ENCODE measurements at regions not wholly inside any gene's neighbourhood (a gene's known extent, or its start where the extent isn't known, plus 50 kb on each side); places are given as distances from the start of the nearest gene placed in this dataset.
A peak's percentile ranks its signal among the peaks of the same experiment; 100 is the strongest.
"Not testable (repeated sequence)": the region's sequence is repeated elsewhere in the genome, so short reads cannot be mapped to it uniquely, and the experiment has no call there.

GRCh38 chr5:43798740-43799139, 195.8 kb downstream of the NNT start:
- FAIRE-seq (no peak), DNase-seq (ENCODE audit: insufficient read length, low spot score) (no peak)

GRCh38 chr5:43791880-43792279, 188.9 kb downstream of the NNT start:
- FAIRE-seq; DNase-seq (ENCODE audit: insufficient read length, low spot score): not testable (repeated sequence)

More at GRCh38 chr5:43798740-43799139, 195.8 kb downstream of the NNT start:
- no peak for TF ChIP-seq POLR2A (IDR thresholded peaks at IDR 0.05; ENCODE audit: low read depth, low read length)

- FAIRE-seq (no peak), DNase-seq (ENCODE audit: insufficient read length, low spot score) (no peak)
- no peak for TF ChIP-seq POLR2A (IDR thresholded peaks at IDR 0.05; ENCODE audit: low read depth, low read length)
Observed at GRCh38 chr5:43785198-43785597, 182.2 kb downstream of the NNT start.

GRCh38 chr5:43780586-43780985, 177.6 kb downstream of the NNT start:
- FAIRE-seq (peak; percentile 41), DNase-seq (ENCODE audit: insufficient read length, low spot score) (no peak)
- no peak for TF ChIP-seq POLR2A (IDR thresholded peaks at IDR 0.05; ENCODE audit: low read depth, low read length)

- FAIRE-seq (peak; percentile 83), DNase-seq (ENCODE audit: insufficient read length, low spot score) (no peak)
- TF ChIP-seq POLR2A (IDR thresholded peaks at IDR 0.05; ENCODE audit: low read depth, low read length), result no peak
Observed at GRCh38 chr5:43774881-43775399, 172.0 kb downstream of the NNT start.

GRCh38 chr5:43773478-43773844, 170.5 kb downstream of the NNT start:
- no peak for TF ChIP-seq POLR2A (IDR thresholded peaks at IDR 0.05; ENCODE audit: low read depth, low read length)
- peak; percentile 9 for DNase-seq (ENCODE audit: insufficient read length, low spot score)
- FAIRE-seq, result peak; percentile 97

GRCh38 chr5:43772764-43773477, 169.9 kb downstream of the NNT start:
- FAIRE-seq (no peak), DNase-seq (ENCODE audit: insufficient read length, low spot score) (no peak)
- TF ChIP-seq POLR2A (IDR thresholded peaks at IDR 0.05; ENCODE audit: low read depth, low read length), result no peak

- FAIRE-seq, result no peak
- no peak for DNase-seq (ENCODE audit: insufficient read length, low spot score)
- no peak for TF ChIP-seq POLR2A (IDR thresholded peaks at IDR 0.05; ENCODE audit: low read depth, low read length)
Observed at GRCh38 chr5:43772458-43772763, 169.4 kb downstream of the NNT start.

GRCh38 chr5:43771611-43772031, 168.6 kb downstream of the NNT start:
- no peak for TF ChIP-seq POLR2A (IDR thresholded peaks at IDR 0.05; ENCODE audit: low read depth, low read length)
- FAIRE-seq (no peak), DNase-seq (ENCODE audit: insufficient read length, low spot score) (no peak)

GRCh38 chr5:43769571-43770355, 166.8 kb downstream of the NNT start:
- TF ChIP-seq POLR2A (IDR thresholded peaks at IDR 0.05; ENCODE audit: low read depth, low read length), result no peak
- DNase-seq (ENCODE audit: insufficient read length, low spot score), result no peak
- no peak for FAIRE-seq

Data from H54 (cell line).